WTC11 (cell line): ENCODE measurements at regions not wholly inside any gene's neighbourhood (a gene's known extent, or its start where the extent isn't known, plus 50 kb on each side); places are given as distances from the start of the nearest gene placed in this dataset.
A peak's percentile ranks its signal among the peaks of the same experiment; 100 is the strongest.

Experiments
- ATAC-seq: fragments of 200-7000 bp; cut with Tn5 transposase; 2 replicates; pipeline ENCODE4 v1.10.0; 2021; ENCODE audit warnings: mild to moderate bottlenecking, moderate library complexity
- CTCF ChIA-PET: fragments of 300-600 bp; sonication (Branson Sonifier 250); formaldehyde crosslinking; loops from one replicate; lab custom pipeline; 2021; ENCODE audit warnings: antibody characterized with exemption; lab: Charles Lee
- POLR2A ChIA-PET: fragments of 350-600 bp; sonication (Branson Sonifier 250); formaldehyde crosslinking; loops from one replicate; lab custom pipeline; 2021; ENCODE audit warnings: antibody characterized with exemption; lab: Charles Lee
- DNase-seq: peaks from one replicate; pipeline ENCODE4 v3.0.0; 2021; ENCODE audit warnings: low spot score
- H3K27ac Mint-ChIP-seq: 2 replicates; pipeline ENCODE4 v1.8.0; 2021; ENCODE audit warnings: mixed read lengths
- H3K27me3 Mint-ChIP-seq: 2 replicates; pipeline ENCODE4 v1.8.0; 2021; ENCODE audit warnings: low read depth, mild to moderate bottlenecking, moderate library complexity, mixed read lengths
- H3K36me3 Mint-ChIP-seq: 2 replicates; pipeline ENCODE4 v1.8.0; 2021; ENCODE audit warnings: mixed read lengths
- H3K4me1 Mint-ChIP-seq: 2 replicates; pipeline ENCODE4 v1.8.0; 2022; ENCODE audit warnings: mixed read lengths
- H3K4me3 Mint-ChIP-seq: 2 replicates; pipeline ENCODE4 v1.8.0; 2021; ENCODE audit warnings: mild to moderate bottlenecking, moderate library complexity, mixed read lengths
- H3K9me3 Mint-ChIP-seq: 2 replicates; pipeline ENCODE4 v1.8.0; 2021; ENCODE audit warnings: mixed read lengths
- AR ChIP-seq: fragments of 250-450 bp; sonication (Bioruptor Pico); IDR thresholded peaks from 2 replicates; pipeline ENCODE4 v1.9.0; 2021; ENCODE audit warnings: mild to moderate bottlenecking
- ATF2 ChIP-seq: sonication (generic); formaldehyde crosslinking; IDR thresholded peaks from 2 replicates; pipeline ENCODE4 v1.8.1; 2022; ENCODE audit warnings: low read depth, missing genetic modification reagents, borderline replicate concordance
- E2F4 ChIP-seq: sonication (generic); formaldehyde crosslinking; IDR thresholded peaks from 2 replicates; pipeline ENCODE4 v1.8.1; 2022; ENCODE audit warnings: low read depth, mild to moderate bottlenecking, moderate library complexity, missing genetic modification reagents, borderline replicate concordance
- ESRRA ChIP-seq: sonication (generic); formaldehyde crosslinking; IDR thresholded peaks from 2 replicates; pipeline ENCODE4 v1.8.1; 2022; ENCODE audit warnings: mild to moderate bottlenecking, missing genetic modification reagents, borderline replicate concordance
- GRHL2 ChIP-seq: fragments of 250-450 bp; sonication (Bioruptor Pico); IDR thresholded peaks from 2 replicates; pipeline ENCODE4 v1.8.0; 2022; ENCODE audit warnings: mild to moderate bottlenecking, moderate library complexity; ENCODE audit not compliant: insufficient replicate concordance, severe bottlenecking
- JAZF1 ChIP-seq: fragments of 250-450 bp; sonication (Bioruptor Pico); IDR thresholded peaks from 2 replicates; pipeline ENCODE4 v1.9.0; 2021; ENCODE audit warnings: moderate library complexity, mild to moderate bottlenecking, inconsistent platforms
- NFATC4 ChIP-seq: fragments of 250-450 bp; sonication (Bioruptor Pico); IDR thresholded peaks from 2 replicates; pipeline ENCODE4 v1.9.0; 2021; ENCODE audit warnings: mild to moderate bottlenecking
- NFYB ChIP-seq: sonication (generic); formaldehyde crosslinking; conservative IDR thresholded peaks from 2 replicates; pipeline ENCODE4 v1.8.0; 2022; ENCODE audit warnings: low read depth, missing genetic modification reagents
- PRRX2 ChIP-seq: fragments of 250-450 bp; sonication (Bioruptor Pico); IDR thresholded peaks from 2 replicates; pipeline ENCODE4 v1.8.0; 2021; ENCODE audit warnings: mild to moderate bottlenecking
- SMAD3 ChIP-seq: sonication (generic); formaldehyde crosslinking; IDR thresholded peaks from 2 replicates; pipeline ENCODE4 v1.8.0; 2022; ENCODE audit warnings: missing genetic modification reagents, mild to moderate bottlenecking, borderline replicate concordance
- TCF7 ChIP-seq: sonication (generic); formaldehyde crosslinking; IDR thresholded peaks from 2 replicates; pipeline ENCODE4 v1.8.0; 2022; ENCODE audit warnings: mild to moderate bottlenecking, low read depth, missing genetic modification reagents, moderate library complexity
- ZNF671 ChIP-seq: fragments of 250-450 bp; sonication (Bioruptor Pico); IDR thresholded peaks from 2 replicates; pipeline ENCODE4 v1.8.0; 2021; ENCODE audit warnings: mild to moderate bottlenecking
- TF ChIP-seq, protein P1 (sequence below): sonication (generic); formaldehyde crosslinking; IDR thresholded peaks from 2 replicates; pipeline ENCODE4 v1.8.0; 2022; ENCODE audit warnings: mild to moderate bottlenecking, missing genetic modification reagents
- TF ChIP-seq, protein P2 (sequence below): fragments of 250-450 bp; sonication (Bioruptor Pico); IDR thresholded peaks from 2 replicates; pipeline ENCODE4 v1.9.0; 2021; ENCODE audit warnings: mild to moderate bottlenecking, borderline replicate concordance
- TF ChIP-seq, protein P3 (sequence below): sonication (generic); formaldehyde crosslinking; IDR thresholded peaks from 2 replicates; pipeline ENCODE4 v1.8.0; 2023; ENCODE audit warnings: missing genetic modification reagents, mild to moderate bottlenecking, borderline replicate concordance

DNA sequence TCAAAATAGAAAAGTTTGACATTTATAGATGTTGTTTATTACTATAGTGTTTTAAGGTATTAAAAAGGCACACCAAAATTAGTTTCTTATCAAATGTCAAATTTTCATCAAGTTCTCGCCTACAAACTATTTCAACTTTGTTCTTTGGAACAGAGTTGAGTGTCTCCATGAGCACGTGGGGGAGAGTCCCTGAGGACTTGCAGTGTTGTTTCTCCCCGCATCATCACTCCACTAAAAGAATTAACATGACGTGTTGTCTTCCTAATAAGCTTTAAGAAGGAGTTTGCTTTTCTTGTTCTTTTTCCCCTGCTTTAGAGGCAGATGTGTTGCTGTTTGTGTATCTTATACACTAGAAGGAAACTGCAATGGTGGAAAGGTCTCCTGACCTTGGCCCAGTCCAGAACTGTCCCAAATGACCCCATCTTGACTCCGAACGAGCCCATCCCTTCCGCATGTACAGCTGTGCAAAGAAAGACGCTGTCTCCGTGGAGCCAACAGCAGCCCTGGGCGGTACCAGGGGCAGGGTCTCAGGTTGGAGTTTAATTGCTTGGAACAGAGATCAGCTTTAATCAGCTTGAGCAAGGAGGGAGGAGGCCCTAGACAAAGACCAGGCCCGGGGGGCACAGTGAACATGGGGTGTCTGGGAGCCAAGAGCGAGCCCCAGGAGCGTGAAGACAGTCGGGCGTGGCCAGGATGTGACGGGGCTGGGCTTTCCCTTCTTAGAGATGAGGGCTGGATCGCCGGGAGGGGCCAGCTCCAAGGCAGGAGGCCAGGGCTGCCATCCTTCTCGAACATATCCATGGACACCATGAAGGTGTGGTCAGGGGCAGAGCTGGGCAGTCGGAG lies 215.4 kb upstream of the RTL1 start:
- Mint-ChIP-seq H3K27me3 (peaks cover 7% of the 10 kb centered on the region; the same call in 1 of the 2 replicates), H3K4me3 (no peak overlapping the region), H3K9me3 (no peaks in the 10 kb centered on the region), H3K36me3 (no peaks in the 10 kb centered on the region), H3K4me1 (peaks cover 24% of the 10 kb centered on the region), H3K27ac (no peak overlapping the region)
- ATAC-seq, result no peak
- ChIA-PET POLR2A (no interaction called here), CTCF (no interaction called here)
- DNase-seq, result no peak
- TF ChIP-seq AR (CRISPR knock-in tag) (no peak), ATF2 (CRISPR knock-in tag) (no peak), NFYB (no peak), ZNF671 (CRISPR knock-in tag) (no peak), SMAD3 (CRISPR knock-in tag) (no peak)
- TF ChIP-seq, protein P1, sequence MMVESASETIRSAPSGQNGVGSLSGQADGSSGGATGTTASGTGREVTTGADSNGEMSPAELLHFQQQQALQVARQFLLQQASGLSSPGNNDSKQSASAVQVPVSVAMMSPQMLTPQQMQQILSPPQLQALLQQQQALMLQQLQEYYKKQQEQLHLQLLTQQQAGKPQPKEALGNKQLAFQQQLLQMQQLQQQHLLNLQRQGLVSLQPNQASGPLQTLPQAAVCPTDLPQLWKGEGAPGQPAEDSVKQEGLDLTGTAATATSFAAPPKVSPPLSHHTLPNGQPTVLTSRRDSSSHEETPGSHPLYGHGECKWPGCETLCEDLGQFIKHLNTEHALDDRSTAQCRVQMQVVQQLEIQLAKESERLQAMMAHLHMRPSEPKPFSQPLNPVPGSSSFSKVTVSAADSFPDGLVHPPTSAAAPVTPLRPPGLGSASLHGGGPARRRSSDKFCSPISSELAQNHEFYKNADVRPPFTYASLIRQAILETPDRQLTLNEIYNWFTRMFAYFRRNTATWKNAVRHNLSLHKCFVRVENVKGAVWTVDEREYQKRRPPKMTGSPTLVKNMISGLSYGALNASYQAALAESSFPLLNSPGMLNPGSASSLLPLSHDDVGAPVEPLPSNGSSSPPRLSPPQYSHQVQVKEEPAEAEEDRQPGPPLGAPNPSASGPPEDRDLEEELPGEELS (CRISPR knock-in tag), result no peak
- TF ChIP-seq, protein P2, sequence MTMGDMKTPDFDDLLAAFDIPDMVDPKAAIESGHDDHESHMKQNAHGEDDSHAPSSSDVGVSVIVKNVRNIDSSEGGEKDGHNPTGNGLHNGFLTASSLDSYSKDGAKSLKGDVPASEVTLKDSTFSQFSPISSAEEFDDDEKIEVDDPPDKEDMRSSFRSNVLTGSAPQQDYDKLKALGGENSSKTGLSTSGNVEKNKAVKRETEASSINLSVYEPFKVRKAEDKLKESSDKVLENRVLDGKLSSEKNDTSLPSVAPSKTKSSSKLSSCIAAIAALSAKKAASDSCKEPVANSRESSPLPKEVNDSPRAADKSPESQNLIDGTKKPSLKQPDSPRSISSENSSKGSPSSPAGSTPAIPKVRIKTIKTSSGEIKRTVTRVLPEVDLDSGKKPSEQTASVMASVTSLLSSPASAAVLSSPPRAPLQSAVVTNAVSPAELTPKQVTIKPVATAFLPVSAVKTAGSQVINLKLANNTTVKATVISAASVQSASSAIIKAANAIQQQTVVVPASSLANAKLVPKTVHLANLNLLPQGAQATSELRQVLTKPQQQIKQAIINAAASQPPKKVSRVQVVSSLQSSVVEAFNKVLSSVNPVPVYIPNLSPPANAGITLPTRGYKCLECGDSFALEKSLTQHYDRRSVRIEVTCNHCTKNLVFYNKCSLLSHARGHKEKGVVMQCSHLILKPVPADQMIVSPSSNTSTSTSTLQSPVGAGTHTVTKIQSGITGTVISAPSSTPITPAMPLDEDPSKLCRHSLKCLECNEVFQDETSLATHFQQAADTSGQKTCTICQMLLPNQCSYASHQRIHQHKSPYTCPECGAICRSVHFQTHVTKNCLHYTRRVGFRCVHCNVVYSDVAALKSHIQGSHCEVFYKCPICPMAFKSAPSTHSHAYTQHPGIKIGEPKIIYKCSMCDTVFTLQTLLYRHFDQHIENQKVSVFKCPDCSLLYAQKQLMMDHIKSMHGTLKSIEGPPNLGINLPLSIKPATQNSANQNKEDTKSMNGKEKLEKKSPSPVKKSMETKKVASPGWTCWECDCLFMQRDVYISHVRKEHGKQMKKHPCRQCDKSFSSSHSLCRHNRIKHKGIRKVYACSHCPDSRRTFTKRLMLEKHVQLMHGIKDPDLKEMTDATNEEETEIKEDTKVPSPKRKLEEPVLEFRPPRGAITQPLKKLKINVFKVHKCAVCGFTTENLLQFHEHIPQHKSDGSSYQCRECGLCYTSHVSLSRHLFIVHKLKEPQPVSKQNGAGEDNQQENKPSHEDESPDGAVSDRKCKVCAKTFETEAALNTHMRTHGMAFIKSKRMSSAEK (CRISPR knock-in tag), result no peak

- Mint-ChIP-seq H3K4me3 (no peak overlapping the region), H3K4me1 (peaks cover 24% of the 10 kb centered on the region), H3K27me3 (peaks cover 7% of the 10 kb centered on the region; the same call in 1 of the 2 replicates), H3K9me3 (no peaks in the 10 kb centered on the region), H3K36me3 (no peaks in the 10 kb centered on the region), H3K27ac (no peak overlapping the region)
- ChIA-PET CTCF (interaction anchor here (1.9 kb wide), 1 partner anchor 63 kb away, joined by 6 read pairs; no protein-coding TSS in a partner anchor), POLR2A (no interaction called here)
- no peak for DNase-seq
- peak; percentile 46; the same call in 1 of the 2 replicates for ATAC-seq
- TF ChIP-seq E2F4 (CRISPR knock-in tag) (no peak), NFATC4 (CRISPR knock-in tag) (no peak), ESRRA (no peak), GRHL2 (CRISPR knock-in tag) (no peak), JAZF1 (no peak), PRRX2 (CRISPR knock-in tag) (no peak), TCF7 (CRISPR knock-in tag) (no peak)
- TF ChIP-seq, protein P3, sequence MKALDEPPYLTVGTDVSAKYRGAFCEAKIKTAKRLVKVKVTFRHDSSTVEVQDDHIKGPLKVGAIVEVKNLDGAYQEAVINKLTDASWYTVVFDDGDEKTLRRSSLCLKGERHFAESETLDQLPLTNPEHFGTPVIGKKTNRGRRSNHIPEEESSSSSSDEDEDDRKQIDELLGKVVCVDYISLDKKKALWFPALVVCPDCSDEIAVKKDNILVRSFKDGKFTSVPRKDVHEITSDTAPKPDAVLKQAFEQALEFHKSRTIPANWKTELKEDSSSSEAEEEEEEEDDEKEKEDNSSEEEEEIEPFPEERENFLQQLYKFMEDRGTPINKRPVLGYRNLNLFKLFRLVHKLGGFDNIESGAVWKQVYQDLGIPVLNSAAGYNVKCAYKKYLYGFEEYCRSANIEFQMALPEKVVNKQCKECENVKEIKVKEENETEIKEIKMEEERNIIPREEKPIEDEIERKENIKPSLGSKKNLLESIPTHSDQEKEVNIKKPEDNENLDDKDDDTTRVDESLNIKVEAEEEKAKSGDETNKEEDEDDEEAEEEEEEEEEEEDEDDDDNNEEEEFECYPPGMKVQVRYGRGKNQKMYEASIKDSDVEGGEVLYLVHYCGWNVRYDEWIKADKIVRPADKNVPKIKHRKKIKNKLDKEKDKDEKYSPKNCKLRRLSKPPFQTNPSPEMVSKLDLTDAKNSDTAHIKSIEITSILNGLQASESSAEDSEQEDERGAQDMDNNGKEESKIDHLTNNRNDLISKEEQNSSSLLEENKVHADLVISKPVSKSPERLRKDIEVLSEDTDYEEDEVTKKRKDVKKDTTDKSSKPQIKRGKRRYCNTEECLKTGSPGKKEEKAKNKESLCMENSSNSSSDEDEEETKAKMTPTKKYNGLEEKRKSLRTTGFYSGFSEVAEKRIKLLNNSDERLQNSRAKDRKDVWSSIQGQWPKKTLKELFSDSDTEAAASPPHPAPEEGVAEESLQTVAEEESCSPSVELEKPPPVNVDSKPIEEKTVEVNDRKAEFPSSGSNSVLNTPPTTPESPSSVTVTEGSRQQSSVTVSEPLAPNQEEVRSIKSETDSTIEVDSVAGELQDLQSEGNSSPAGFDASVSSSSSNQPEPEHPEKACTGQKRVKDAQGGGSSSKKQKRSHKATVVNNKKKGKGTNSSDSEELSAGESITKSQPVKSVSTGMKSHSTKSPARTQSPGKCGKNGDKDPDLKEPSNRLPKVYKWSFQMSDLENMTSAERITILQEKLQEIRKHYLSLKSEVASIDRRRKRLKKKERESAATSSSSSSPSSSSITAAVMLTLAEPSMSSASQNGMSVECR, result no peak
Observed at GRCh38 chr14:101119830-101120571, 216.5 kb upstream of the RTL1 start.
